Glutamatergic neuron (in vitro differentiated cells): ENCODE measurements at regions not wholly inside any gene's neighbourhood (a gene's known extent, or its start where the extent isn't known, plus 50 kb on each side); places are given as distances from the start of the nearest gene placed in this dataset.
A peak's percentile ranks its signal among the peaks of the same experiment; 100 is the strongest.

ENCODE experiments used
- DNase-seq: peaks from one replicate; pipeline ENCODE4 v3.0.0; 2022
- H3K27ac Mint-ChIP-seq: one replicate; pipeline ENCODE4 v1.8.0; 2020; ENCODE audit warnings: mild to moderate bottlenecking, mixed read lengths, inconsistent platforms; ENCODE audit not compliant: unreplicated experiment
- H3K27me3 Mint-ChIP-seq: one replicate; pipeline ENCODE4 v1.8.0; 2020; ENCODE audit warnings: mild to moderate bottlenecking, moderate library complexity, mixed read lengths, inconsistent platforms; ENCODE audit not compliant: unreplicated experiment
- H3K36me3 Mint-ChIP-seq: one replicate; pipeline ENCODE4 v1.8.0; 2020; ENCODE audit warnings: mild to moderate bottlenecking, mixed read lengths, inconsistent platforms; ENCODE audit not compliant: unreplicated experiment
- H3K4me1 Mint-ChIP-seq: one replicate; pipeline ENCODE4 v1.8.0; 2020; ENCODE audit warnings: mild to moderate bottlenecking, low read depth, mixed read lengths, inconsistent platforms; ENCODE audit not compliant: unreplicated experiment
- H3K4me3 Mint-ChIP-seq: one replicate; pipeline ENCODE4 v1.8.0; 2020; ENCODE audit warnings: mild to moderate bottlenecking, mixed read lengths, inconsistent platforms; ENCODE audit not compliant: unreplicated experiment
- H3K9me3 Mint-ChIP-seq: one replicate; pipeline ENCODE4 v1.8.0; 2020; ENCODE audit warnings: mild to moderate bottlenecking, moderate library complexity, mixed read lengths, inconsistent platforms; ENCODE audit not compliant: unreplicated experiment
- CTCF ChIP-seq: fragments of 200-600 bp; sonication (generic); IDR thresholded peaks from one replicate; pipeline ENCODE4 v1.5.0; 2021; ENCODE audit not compliant: partially characterized antibody, unreplicated experiment

- Mint-ChIP-seq H3K4me1 (peaks cover 13% of the 10 kb centered on the region), H3K27me3 (peaks cover 4% of the 10 kb centered on the region), H3K4me3 (no peak overlapping the region), H3K36me3 (no peaks in the 10 kb centered on the region), H3K27ac (peak overlapping the region; percentile 33), H3K9me3 (peaks cover 1% of the 10 kb centered on the region)
- TF ChIP-seq CTCF, result no peak
- DNase-seq, result no peak
These were observed 60.0 kb upstream of the CHD2 start for GRCh38 chr15:92840149-92840548.

GRCh38 chr15:92843326-92843725 lies 56.8 kb upstream of the CHD2 start:
- Mint-ChIP-seq H3K36me3 (no peaks in the 10 kb centered on the region), H3K4me3 (no peak overlapping the region), H3K4me1 (peaks cover 13% of the 10 kb centered on the region), H3K27ac (peak overlapping the region; percentile 72), H3K9me3 (peaks cover 1% of the 10 kb centered on the region), H3K27me3 (peaks cover 4% of the 10 kb centered on the region)
- no peak for TF ChIP-seq CTCF
- peak; percentile 32 for DNase-seq

- H3K4me3 Mint-ChIP-seq, result peak overlapping the region; percentile 15
- H3K27me3 Mint-ChIP-seq, result peaks cover 4% of the 10 kb centered on the region
- H3K36me3 Mint-ChIP-seq, result peaks cover 2% of the 10 kb centered on the region
- no peak for DNase-seq
- H3K4me1 Mint-ChIP-seq, result peaks cover 12% of the 10 kb centered on the region
- TF ChIP-seq CTCF, result no peak
- peak overlapping the region; percentile 62 for H3K27ac Mint-ChIP-seq
- peaks cover 2% of the 10 kb centered on the region for H3K9me3 Mint-ChIP-seq
These were observed 56.3 kb upstream of the CHD2 start for GRCh38 chr15:92843814-92844213.

GRCh38 chr15:92845126-92845508 lies 55.0 kb upstream of the CHD2 start:
- TF ChIP-seq CTCF, result no peak
- Mint-ChIP-seq H3K4me3 (no peak overlapping the region), H3K9me3 (peaks cover 3% of the 10 kb centered on the region), H3K27ac (peak overlapping the region; percentile 4), H3K4me1 (peaks cover 8% of the 10 kb centered on the region), H3K27me3 (peaks cover 4% of the 10 kb centered on the region), H3K36me3 (peaks cover 4% of the 10 kb centered on the region)
- no peak for DNase-seq

GRCh38 chr15:92846741-92847140 lies 53.4 kb upstream of the CHD2 start:
- no peak for DNase-seq
- no peak overlapping the region for H3K27ac Mint-ChIP-seq
- peaks cover 8% of the 10 kb centered on the region for H3K4me1 Mint-ChIP-seq
- H3K27me3 Mint-ChIP-seq, result peaks cover 4% of the 10 kb centered on the region
- H3K9me3 Mint-ChIP-seq, result peaks cover 3% of the 10 kb centered on the region
- H3K4me3 Mint-ChIP-seq, result no peak overlapping the region
- peaks cover 4% of the 10 kb centered on the region for H3K36me3 Mint-ChIP-seq
- no peak for TF ChIP-seq CTCF
